ENCODE measurements at regions not wholly inside any gene's neighbourhood (a gene's known extent, or its start where the extent isn't known, plus 50 kb on each side); places are given as distances from the start of the nearest gene placed in this dataset.

- no TSS peak for BruUV-seq (replicated peaks)
- Histone ChIP-seq H3K36me3 (ENCODE audit: control insufficient read depth, insufficient read depth, low read length) (no peaks in the 10 kb centered on the region), H3K4me1 (no peaks in the 10 kb centered on the region), H3K9me3 (peaks cover 3% of the 10 kb centered on the region; the same call in 1 of the 2 replicates), H3K27me3 (replicated peaks; ENCODE audit: control insufficient read depth, insufficient read depth, low read length) (no peaks in the 10 kb centered on the region; the same call in 1 of the 2 replicates), H3K4me3 (ENCODE audit: low read depth, low read length) (no peak overlapping the region)
- DNase-seq = no peak
- H3K4me1 Mint-ChIP-seq (ENCODE audit: low read depth, unreplicated experiment) = no peaks in the 10 kb centered on the region
- CTCF ChIA-PET = no interaction called here
- peaks cover 10% of the 10 kb centered on the region for H3K27me3 Mint-ChIP-seq (ENCODE audit: insufficient read depth, unreplicated experiment)
- intact Hi-C loops (cut with micrococcal nuclease; ENCODE audit: unreplicated experiment) = no loop called here
- no peak overlapping the region for H3K27ac Mint-ChIP-seq (ENCODE audit: unreplicated experiment)
- POLR2A ChIA-PET = no interaction called here
- no peak for TF ChIP-seq CTCF (IDR thresholded peaks at IDR 0.05; ENCODE audit: insufficient read depth in 1 of 2, low read depth in 1 of 2, low read length in 1 of 2, severe bottlenecking in 1 of 2, unreplicated experiment in 1 of 2)
- H3K36me3 Mint-ChIP-seq (ENCODE audit: insufficient read depth, unreplicated experiment) = no peaks in the 10 kb centered on the region
- no peak overlapping the region for H3K4me3 Mint-ChIP-seq (ENCODE audit: unreplicated experiment)
- H3K9me3 Mint-ChIP-seq (ENCODE audit: unreplicated experiment) = peaks cover 9% of the 10 kb centered on the region
These were observed 208.1 kb upstream of the UMPS start for GRCh38 chr3:124522082-124522625.

GRCh38 chr3:124526601-124527000, 203.7 kb upstream of the UMPS start:
- BruUV-seq (replicated peaks) = no TSS peak
- peak in 1 of 2 experiments; percentile 14 for TF ChIP-seq CTCF (IDR thresholded peaks at IDR 0.05; ENCODE audit: insufficient read depth in 1 of 2, low read depth in 1 of 2, low read length in 1 of 2, severe bottlenecking in 1 of 2, unreplicated experiment in 1 of 2)
- POLR2A ChIA-PET = no interaction called here

GRCh38 chr3:124529826-124530571, 200.3 kb upstream of the UMPS start:
- H3K4me1 ChIP-seq = no peaks in the 10 kb centered on the region
- H3K27me3 ChIP-seq (replicated peaks; ENCODE audit: control insufficient read depth, insufficient read depth, low read length) = no peaks in the 10 kb centered on the region; the same call in 1 of the 2 replicates
- BruUV-seq (replicated peaks) = no TSS peak
- H3K4me3 ChIP-seq (ENCODE audit: low read depth, low read length) = no peak overlapping the region
- Mint-ChIP-seq H3K36me3 (ENCODE audit: insufficient read depth, unreplicated experiment) (no peaks in the 10 kb centered on the region), H3K27ac (ENCODE audit: unreplicated experiment) (no peak overlapping the region), H3K27me3 (ENCODE audit: insufficient read depth, unreplicated experiment) (peaks cover 9% of the 10 kb centered on the region), H3K9me3 (ENCODE audit: unreplicated experiment) (peaks cover 7% of the 10 kb centered on the region), H3K4me1 (ENCODE audit: low read depth, unreplicated experiment) (no peaks in the 10 kb centered on the region), H3K4me3 (ENCODE audit: unreplicated experiment) (no peak overlapping the region)
- peaks cover 3% of the 10 kb centered on the region; the same call in 1 of the 2 replicates for H3K9me3 ChIP-seq
- POLR2A ChIA-PET = no interaction called here
- intact Hi-C loops (cut with micrococcal nuclease; ENCODE audit: unreplicated experiment) = no loop called here
- no peak for TF ChIP-seq CTCF (IDR thresholded peaks at IDR 0.05; ENCODE audit: insufficient read depth in 1 of 2, low read depth in 1 of 2, low read length in 1 of 2, severe bottlenecking in 1 of 2, unreplicated experiment in 1 of 2)
- CTCF ChIA-PET = interaction anchor here (0.7 kb wide), 1 partner anchor 38 kb away, joined by 3 read pairs; no protein-coding TSS in a partner anchor
- H3K36me3 ChIP-seq (ENCODE audit: control insufficient read depth, insufficient read depth, low read length) = no peaks in the 10 kb centered on the region
- DNase-seq = no peak

More at GRCh38 chr3:124526601-124527000, 203.7 kb upstream of the UMPS start:
- Histone ChIP-seq H3K4me3 (ENCODE audit: low read depth, low read length) (no peak overlapping the region), H3K36me3 (ENCODE audit: control insufficient read depth, insufficient read depth, low read length) (no peaks in the 10 kb centered on the region), H3K27me3 (replicated peaks; ENCODE audit: control insufficient read depth, insufficient read depth, low read length) (no peaks in the 10 kb centered on the region; the same call in 1 of the 2 replicates), H3K9me3 (peaks cover 3% of the 10 kb centered on the region; the same call in 1 of the 2 replicates), H3K4me1 (no peaks in the 10 kb centered on the region)
- CTCF ChIA-PET = no interaction called here
- intact Hi-C loops (cut with micrococcal nuclease; ENCODE audit: unreplicated experiment) = no loop called here
- Mint-ChIP-seq H3K9me3 (ENCODE audit: unreplicated experiment) (peaks cover 9% of the 10 kb centered on the region), H3K27ac (ENCODE audit: unreplicated experiment) (no peak overlapping the region), H3K27me3 (ENCODE audit: insufficient read depth, unreplicated experiment) (peaks cover 11% of the 10 kb centered on the region), H3K4me3 (ENCODE audit: unreplicated experiment) (no peak overlapping the region), H3K4me1 (ENCODE audit: low read depth, unreplicated experiment) (no peaks in the 10 kb centered on the region), H3K36me3 (ENCODE audit: insufficient read depth, unreplicated experiment) (no peaks in the 10 kb centered on the region)
- no peak for DNase-seq
